Fibroblast of skin of back (primary cell): ENCODE measurements at regions not wholly inside any gene's neighbourhood (a gene's known extent, or its start where the extent isn't known, plus 50 kb on each side); places are given as distances from the start of the nearest gene placed in this dataset.
"Not testable (repeated sequence)": the region's sequence is repeated elsewhere in the genome, so short reads cannot be mapped to it uniquely, and the experiment has no call there.

Experiments
- DNase-seq: peaks from one replicate; pipeline ENCODE4 v3.0.0-alpha.2; 2013

DNA sequence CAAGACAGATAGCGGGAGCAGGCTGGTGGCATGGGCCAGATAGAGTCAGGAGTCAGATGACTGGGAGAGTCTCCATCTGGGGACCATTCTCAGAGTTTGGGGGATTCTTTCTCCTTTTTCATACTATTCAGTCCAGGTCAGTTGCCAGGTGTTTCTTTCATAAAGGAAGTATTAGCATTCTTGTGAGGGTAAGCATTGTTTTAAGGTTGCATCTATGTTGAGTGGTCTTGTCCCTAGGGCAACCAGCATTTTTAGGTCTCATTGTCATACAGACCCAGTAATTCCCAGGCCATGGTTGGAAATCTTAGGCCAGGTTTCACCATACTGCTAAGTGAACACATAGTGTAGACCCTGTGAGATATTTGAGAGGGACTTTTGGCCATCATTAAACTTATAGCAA lies 122.3 kb upstream of the POC5 start:
- no peak for DNase-seq

DNA sequence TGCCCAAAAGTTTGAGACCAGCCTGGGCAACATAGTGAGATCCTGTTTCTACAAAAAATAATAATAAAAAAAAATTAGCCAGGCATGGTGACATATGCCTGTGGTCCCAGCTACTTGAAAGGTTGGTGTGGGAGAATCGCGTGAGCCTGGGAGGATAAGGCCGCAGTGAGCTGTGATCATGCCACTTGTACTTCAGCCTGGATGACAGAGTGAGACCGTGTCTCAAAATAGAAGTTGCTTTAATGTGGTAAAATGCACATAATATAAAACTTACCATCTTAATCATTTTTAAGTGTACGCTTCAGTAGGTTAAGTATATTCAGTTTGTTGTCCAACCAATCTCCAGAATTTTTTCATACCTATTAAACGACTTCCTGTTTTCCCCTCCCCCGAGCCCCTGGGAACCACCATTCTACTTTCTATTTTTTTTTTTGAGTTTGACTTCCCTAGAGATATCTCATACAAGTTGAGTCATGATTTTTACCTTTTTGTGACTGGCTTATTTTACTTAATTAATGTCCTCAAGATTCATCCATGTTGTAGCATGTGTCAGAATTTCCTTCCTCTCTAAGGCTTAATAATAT lies 120.1 kb upstream of the POC5 start:
- DNase-seq, result no peak

- no peak for DNase-seq
Measured at GRCh38 chr5:75831561-75831960, 114.3 kb upstream of the POC5 start.

- no peak for DNase-seq
Measured at GRCh38 chr5:75828029-75828428, 110.8 kb upstream of the POC5 start.

DNA sequence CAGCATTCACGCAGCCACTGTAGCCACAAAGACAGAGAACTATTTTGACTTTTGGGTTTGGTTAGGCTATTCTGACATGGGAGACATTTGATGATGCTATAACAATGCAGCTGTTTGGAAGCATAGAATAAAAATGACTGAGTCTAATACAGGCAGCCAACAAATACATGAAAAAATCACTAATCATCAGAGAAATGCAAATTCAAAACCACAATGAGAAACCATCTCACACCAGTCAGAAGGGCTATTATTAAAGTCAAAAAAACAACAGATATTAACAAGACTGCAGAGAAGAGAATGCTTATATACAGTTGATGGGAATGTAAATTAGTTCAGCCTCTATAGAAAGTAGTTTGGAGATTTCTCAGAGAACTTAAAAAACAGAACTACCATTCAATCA lies 107.1 kb upstream of the POC5 start:
- no peak for DNase-seq

DNA sequence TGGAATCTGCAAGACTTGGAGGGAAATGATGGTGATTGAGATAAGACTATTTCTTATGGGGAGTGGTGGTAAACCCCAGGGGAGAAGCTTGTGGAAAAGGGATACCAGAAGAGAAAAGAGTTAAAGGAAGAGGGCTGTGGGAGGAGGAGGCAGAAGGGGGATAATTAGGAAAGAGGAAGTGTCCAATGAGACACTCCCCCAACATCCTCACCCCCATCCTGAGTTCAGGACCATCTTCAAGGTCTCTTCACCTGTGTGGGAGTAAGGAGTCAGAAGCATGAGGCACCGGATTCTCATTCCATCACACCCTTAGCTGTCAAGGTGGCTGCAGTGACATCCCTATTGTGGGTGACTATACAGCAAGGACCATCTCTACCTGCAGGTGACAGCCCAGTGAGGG lies 106.6 kb upstream of the POC5 start:
- no peak for DNase-seq

- no peak for DNase-seq
Measured at GRCh38 chr5:75818661-75819060, 101.4 kb upstream of the POC5 start.

DNA sequence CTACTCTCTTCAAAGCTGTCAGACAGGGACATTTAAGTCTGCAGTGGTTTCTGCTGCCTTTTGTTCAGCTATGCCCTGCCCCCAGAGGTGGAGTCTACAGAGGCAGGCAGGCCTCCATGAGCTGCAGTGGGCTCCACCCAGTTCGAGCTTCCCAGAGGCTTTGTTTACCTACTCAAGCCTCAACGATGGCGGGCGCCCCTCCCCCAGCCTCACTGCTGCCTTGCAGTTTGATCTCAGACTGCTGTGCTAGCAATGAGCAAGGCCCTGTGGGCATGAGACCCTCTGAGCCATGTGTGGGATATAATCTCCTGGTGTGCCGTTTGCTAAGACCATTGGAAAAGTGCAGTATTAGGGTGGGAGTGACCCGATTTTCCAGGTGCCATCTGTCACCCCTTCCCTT lies 82.5 kb upstream of the POC5 start:
- not testable (repeated sequence) for DNase-seq

- not testable (repeated sequence) for DNase-seq
Measured at GRCh38 chr5:75769338-75769737, 52.1 kb upstream of the POC5 start.
